ENCODE measurements at regions not wholly inside any gene's neighbourhood (a gene's known extent, or its start where the extent isn't known, plus 50 kb on each side); places are given as distances from the start of the nearest gene placed in this dataset.

GRCh38 chr5:106822851-106823250 is 847.9 kb downstream of the EFNA5 start:
- TF ChIP-seq CREB1 (IDR thresholded peaks at IDR 0.05; ENCODE audit: low read depth) (no peak), TCF12 (IDR thresholded peaks at IDR 0.05; ENCODE audit: low read depth) (no peak), EGR1 (IDR thresholded peaks at IDR 0.05) (no peak), FOXM1 (IDR thresholded peaks at IDR 0.05; ENCODE audit: borderline replicate concordance, low read depth) (no peak), NFIC (IDR thresholded peaks at IDR 0.05) (no peak), YY1 (IDR thresholded peaks at IDR 0.05; ENCODE audit: low read depth) (no peak), RAD21 (IDR thresholded peaks at IDR 0.05; ENCODE audit: low read depth) (no peak), TEAD4 (IDR thresholded peaks at IDR 0.05) (no peak), EP300 (IDR thresholded peaks at IDR 0.05; ENCODE audit: borderline replicate concordance) (no peak), CEBPB (IDR thresholded peaks at IDR 0.05) (no peak), ZBTB7A (IDR thresholded peaks at IDR 0.05; ENCODE audit: low read depth) (no peak), TAF1 (IDR thresholded peaks at IDR 0.05; ENCODE audit: low read depth) (no peak)
- TF ChIP-seq, protein P1, sequence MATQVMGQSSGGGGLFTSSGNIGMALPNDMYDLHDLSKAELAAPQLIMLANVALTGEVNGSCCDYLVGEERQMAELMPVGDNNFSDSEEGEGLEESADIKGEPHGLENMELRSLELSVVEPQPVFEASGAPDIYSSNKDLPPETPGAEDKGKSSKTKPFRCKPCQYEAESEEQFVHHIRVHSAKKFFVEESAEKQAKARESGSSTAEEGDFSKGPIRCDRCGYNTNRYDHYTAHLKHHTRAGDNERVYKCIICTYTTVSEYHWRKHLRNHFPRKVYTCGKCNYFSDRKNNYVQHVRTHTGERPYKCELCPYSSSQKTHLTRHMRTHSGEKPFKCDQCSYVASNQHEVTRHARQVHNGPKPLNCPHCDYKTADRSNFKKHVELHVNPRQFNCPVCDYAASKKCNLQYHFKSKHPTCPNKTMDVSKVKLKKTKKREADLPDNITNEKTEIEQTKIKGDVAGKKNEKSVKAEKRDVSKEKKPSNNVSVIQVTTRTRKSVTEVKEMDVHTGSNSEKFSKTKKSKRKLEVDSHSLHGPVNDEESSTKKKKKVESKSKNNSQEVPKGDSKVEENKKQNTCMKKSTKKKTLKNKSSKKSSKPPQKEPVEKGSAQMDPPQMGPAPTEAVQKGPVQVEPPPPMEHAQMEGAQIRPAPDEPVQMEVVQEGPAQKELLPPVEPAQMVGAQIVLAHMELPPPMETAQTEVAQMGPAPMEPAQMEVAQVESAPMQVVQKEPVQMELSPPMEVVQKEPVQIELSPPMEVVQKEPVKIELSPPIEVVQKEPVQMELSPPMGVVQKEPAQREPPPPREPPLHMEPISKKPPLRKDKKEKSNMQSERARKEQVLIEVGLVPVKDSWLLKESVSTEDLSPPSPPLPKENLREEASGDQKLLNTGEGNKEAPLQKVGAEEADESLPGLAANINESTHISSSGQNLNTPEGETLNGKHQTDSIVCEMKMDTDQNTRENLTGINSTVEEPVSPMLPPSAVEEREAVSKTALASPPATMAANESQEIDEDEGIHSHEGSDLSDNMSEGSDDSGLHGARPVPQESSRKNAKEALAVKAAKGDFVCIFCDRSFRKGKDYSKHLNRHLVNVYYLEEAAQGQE (IDR thresholded peaks at IDR 0.05; ENCODE audit: low read depth) = no peak
- TF ChIP-seq, protein P2, sequence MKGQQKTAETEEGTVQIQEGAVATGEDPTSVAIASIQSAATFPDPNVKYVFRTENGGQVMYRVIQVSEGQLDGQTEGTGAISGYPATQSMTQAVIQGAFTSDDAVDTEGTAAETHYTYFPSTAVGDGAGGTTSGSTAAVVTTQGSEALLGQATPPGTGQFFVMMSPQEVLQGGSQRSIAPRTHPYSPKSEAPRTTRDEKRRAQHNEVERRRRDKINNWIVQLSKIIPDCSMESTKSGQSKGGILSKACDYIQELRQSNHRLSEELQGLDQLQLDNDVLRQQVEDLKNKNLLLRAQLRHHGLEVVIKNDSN (IDR thresholded peaks at IDR 0.05) = no peak
- TF ChIP-seq, protein P3, sequence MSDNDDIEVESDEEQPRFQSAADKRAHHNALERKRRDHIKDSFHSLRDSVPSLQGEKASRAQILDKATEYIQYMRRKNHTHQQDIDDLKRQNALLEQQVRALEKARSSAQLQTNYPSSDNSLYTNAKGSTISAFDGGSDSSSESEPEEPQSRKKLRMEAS (IDR thresholded peaks at IDR 0.05) = no peak

- TF ChIP-seq YY1 (IDR thresholded peaks at IDR 0.05; ENCODE audit: low read depth) (no peak), EGR1 (IDR thresholded peaks at IDR 0.05) (no peak), CEBPB (IDR thresholded peaks at IDR 0.05) (no peak), ZBTB7A (IDR thresholded peaks at IDR 0.05; ENCODE audit: low read depth) (no peak), RAD21 (IDR thresholded peaks at IDR 0.05; ENCODE audit: low read depth) (no peak), TCF12 (IDR thresholded peaks at IDR 0.05; ENCODE audit: low read depth) (no peak), TEAD4 (IDR thresholded peaks at IDR 0.05) (no peak), FOXM1 (IDR thresholded peaks at IDR 0.05; ENCODE audit: borderline replicate concordance, low read depth) (no peak), CREB1 (IDR thresholded peaks at IDR 0.05; ENCODE audit: low read depth) (no peak), TAF1 (IDR thresholded peaks at IDR 0.05; ENCODE audit: low read depth) (no peak), NFIC (IDR thresholded peaks at IDR 0.05) (no peak), EP300 (IDR thresholded peaks at IDR 0.05; ENCODE audit: borderline replicate concordance) (no peak)
- TF ChIP-seq, protein P2 (IDR thresholded peaks at IDR 0.05) = no peak
- TF ChIP-seq, protein P1 (IDR thresholded peaks at IDR 0.05; ENCODE audit: low read depth) = no peak
- TF ChIP-seq, protein P3 (IDR thresholded peaks at IDR 0.05) = no peak
These were observed 852.2 kb downstream of the EFNA5 start for GRCh38 chr5:106818552-106818951.

DNA sequence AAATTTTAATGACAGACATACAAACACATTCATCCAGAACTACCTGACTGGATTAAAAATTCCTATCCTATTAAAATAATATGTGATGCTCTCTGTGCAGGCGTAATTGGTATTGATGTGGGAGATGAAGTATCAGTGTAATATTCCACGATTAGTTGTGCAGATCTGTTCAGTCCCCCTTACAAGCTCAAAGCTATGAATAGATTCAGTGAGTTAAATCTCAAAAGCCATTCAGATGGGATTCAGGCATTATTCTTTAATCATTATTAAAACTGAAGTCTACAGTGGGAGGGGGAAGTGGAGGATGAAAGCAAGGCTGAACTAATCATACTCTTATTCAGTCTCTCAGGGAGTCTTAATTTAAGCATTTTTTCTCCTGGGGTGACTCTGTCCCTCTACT is 855.8 kb downstream of the EFNA5 start:
- TF ChIP-seq EGR1 (IDR thresholded peaks at IDR 0.05) (no peak), FOXM1 (IDR thresholded peaks at IDR 0.05; ENCODE audit: borderline replicate concordance, low read depth) (no peak), TCF12 (IDR thresholded peaks at IDR 0.05; ENCODE audit: low read depth) (no peak), RAD21 (IDR thresholded peaks at IDR 0.05; ENCODE audit: low read depth) (no peak), TEAD4 (IDR thresholded peaks at IDR 0.05) (no peak), TAF1 (IDR thresholded peaks at IDR 0.05; ENCODE audit: low read depth) (no peak), YY1 (IDR thresholded peaks at IDR 0.05; ENCODE audit: low read depth) (no peak), NFIC (IDR thresholded peaks at IDR 0.05) (no peak), ZBTB7A (IDR thresholded peaks at IDR 0.05; ENCODE audit: low read depth) (no peak), CREB1 (IDR thresholded peaks at IDR 0.05; ENCODE audit: low read depth) (no peak), CEBPB (IDR thresholded peaks at IDR 0.05) (no peak), EP300 (IDR thresholded peaks at IDR 0.05; ENCODE audit: borderline replicate concordance) (no peak)
- TF ChIP-seq, protein P3 (IDR thresholded peaks at IDR 0.05) = no peak
- TF ChIP-seq, protein P1 (IDR thresholded peaks at IDR 0.05; ENCODE audit: low read depth) = no peak
- TF ChIP-seq, protein P2 (IDR thresholded peaks at IDR 0.05) = no peak
